GM18867 (cell line): ENCODE measurements at regions not wholly inside any gene's neighbourhood (a gene's known extent, or its start where the extent isn't known, plus 50 kb on each side); places are given as distances from the start of the nearest gene placed in this dataset.

Source experiments
- ATAC-seq: cut with Tn5 transposase; IDR thresholded peaks from one replicate; pipeline ENCODE4 v1.9.1; 2021; ENCODE audit warnings: mild to moderate bottlenecking, moderate library complexity; ENCODE audit not compliant: unreplicated experiment

- no peak for ATAC-seq
These were observed 263.7 kb downstream of the BMP4 start for GRCh38 chr14:53692885-53693284.

- no peak for ATAC-seq
These were observed 264.2 kb downstream of the BMP4 start for GRCh38 chr14:53692451-53692850.

- no peak for ATAC-seq
These were observed 273.4 kb downstream of the BMP4 start for GRCh38 chr14:53683229-53683628.

GRCh38 chr14:53672526-53672925 is 284.1 kb downstream of the BMP4 start:
- ATAC-seq = no peak

- ATAC-seq = no peak
These were observed 285.9 kb downstream of the BMP4 start for GRCh38 chr14:53670701-53671100.

- no peak for ATAC-seq
These were observed 287.7 kb downstream of the BMP4 start for GRCh38 chr14:53668897-53669296.

- no peak for ATAC-seq
These were observed 292.9 kb downstream of the BMP4 start for GRCh38 chr14:53663709-53664108.

- no peak for ATAC-seq
These were observed 301.4 kb downstream of the BMP4 start for GRCh38 chr14:53655080-53655785.

- ATAC-seq = no peak
These were observed 304.6 kb downstream of the BMP4 start for GRCh38 chr14:53652068-53652467.

- ATAC-seq = no peak
These were observed 305.4 kb downstream of the BMP4 start for GRCh38 chr14:53651096-53651740.

- no peak for ATAC-seq
These were observed 309.7 kb downstream of the BMP4 start for GRCh38 chr14:53646925-53647324.

GRCh38 chr14:53640695-53641094 is 315.9 kb downstream of the BMP4 start:
- ATAC-seq = no peak

GRCh38 chr14:53638966-53639365 is 317.7 kb downstream of the BMP4 start:
- no peak for ATAC-seq

GRCh38 chr14:53634793-53635192 is 321.8 kb downstream of the BMP4 start:
- ATAC-seq = no peak

GRCh38 chr14:53630336-53630735 is 326.3 kb downstream of the BMP4 start:
- no peak for ATAC-seq

GRCh38 chr14:53628732-53629430 is 327.7 kb downstream of the BMP4 start:
- ATAC-seq = no peak

GRCh38 chr14:53628261-53628660 is 328.4 kb downstream of the BMP4 start:
- no peak for ATAC-seq

GRCh38 chr14:53626761-53627160 is 329.9 kb downstream of the BMP4 start:
- ATAC-seq = no peak

- no peak for ATAC-seq
These were observed 334.2 kb downstream of the BMP4 start for GRCh38 chr14:53622447-53622846.

GRCh38 chr14:53621921-53622320 is 334.7 kb downstream of the BMP4 start:
- no peak for ATAC-seq

GRCh38 chr14:53621433-53621832 is 335.2 kb downstream of the BMP4 start:
- no peak for ATAC-seq

- ATAC-seq = no peak
These were observed 335.7 kb downstream of the BMP4 start for GRCh38 chr14:53620890-53621289.
